NCI-H1436 (cell line): ENCODE measurements at regions not wholly inside any gene's neighbourhood (a gene's known extent, or its start where the extent isn't known, plus 50 kb on each side); places are given as distances from the start of the nearest gene placed in this dataset.

Experiments used
- DNase-seq: peaks from one replicate; lab custom pipeline; 2025; lab: John Stamatoyannopoulos, UW

GRCh38 chr2:163541943-163542342 lies 193.9 kb downstream of the FIGN start:
- DNase-seq = no peak

- no peak for DNase-seq
Measured at GRCh38 chr2:163541495-163541894, 194.3 kb downstream of the FIGN start.

DNA sequence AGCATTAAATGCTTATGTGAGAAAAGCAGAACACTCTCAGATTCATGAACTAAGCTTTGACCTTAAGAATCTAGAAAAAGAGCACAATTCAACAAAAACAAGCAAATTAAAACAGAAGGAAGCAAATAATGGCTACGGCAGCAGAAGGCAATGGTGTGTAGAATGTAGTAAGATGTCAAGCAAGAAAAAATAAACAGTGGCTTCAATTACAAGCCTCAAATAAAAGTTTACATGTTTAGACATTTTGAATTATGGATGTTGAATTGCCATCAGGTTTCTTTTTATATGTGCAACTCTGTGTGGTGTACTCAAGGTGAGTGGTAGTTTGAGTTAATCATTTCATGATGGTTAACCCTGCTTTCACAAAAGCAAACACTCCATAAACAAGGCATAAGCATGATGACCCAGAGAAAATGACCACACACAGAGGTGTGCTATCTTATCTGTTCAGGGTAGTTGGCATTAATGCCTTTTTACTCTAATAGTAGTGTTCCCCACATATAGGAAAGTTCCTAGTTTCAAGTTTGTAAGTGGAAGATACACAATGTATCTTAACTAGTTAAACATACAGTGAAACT lies 207.1 kb downstream of the FIGN start:
- DNase-seq = no peak

- no peak for DNase-seq
Measured at GRCh38 chr2:163527381-163527780, 208.4 kb downstream of the FIGN start.

GRCh38 chr2:163518762-163519161 lies 217.0 kb downstream of the FIGN start:
- no peak for DNase-seq

- no peak for DNase-seq
Measured at GRCh38 chr2:163515836-163516235, 220.0 kb downstream of the FIGN start.

GRCh38 chr2:163505281-163505680 lies 230.5 kb downstream of the FIGN start:
- no peak for DNase-seq

DNA sequence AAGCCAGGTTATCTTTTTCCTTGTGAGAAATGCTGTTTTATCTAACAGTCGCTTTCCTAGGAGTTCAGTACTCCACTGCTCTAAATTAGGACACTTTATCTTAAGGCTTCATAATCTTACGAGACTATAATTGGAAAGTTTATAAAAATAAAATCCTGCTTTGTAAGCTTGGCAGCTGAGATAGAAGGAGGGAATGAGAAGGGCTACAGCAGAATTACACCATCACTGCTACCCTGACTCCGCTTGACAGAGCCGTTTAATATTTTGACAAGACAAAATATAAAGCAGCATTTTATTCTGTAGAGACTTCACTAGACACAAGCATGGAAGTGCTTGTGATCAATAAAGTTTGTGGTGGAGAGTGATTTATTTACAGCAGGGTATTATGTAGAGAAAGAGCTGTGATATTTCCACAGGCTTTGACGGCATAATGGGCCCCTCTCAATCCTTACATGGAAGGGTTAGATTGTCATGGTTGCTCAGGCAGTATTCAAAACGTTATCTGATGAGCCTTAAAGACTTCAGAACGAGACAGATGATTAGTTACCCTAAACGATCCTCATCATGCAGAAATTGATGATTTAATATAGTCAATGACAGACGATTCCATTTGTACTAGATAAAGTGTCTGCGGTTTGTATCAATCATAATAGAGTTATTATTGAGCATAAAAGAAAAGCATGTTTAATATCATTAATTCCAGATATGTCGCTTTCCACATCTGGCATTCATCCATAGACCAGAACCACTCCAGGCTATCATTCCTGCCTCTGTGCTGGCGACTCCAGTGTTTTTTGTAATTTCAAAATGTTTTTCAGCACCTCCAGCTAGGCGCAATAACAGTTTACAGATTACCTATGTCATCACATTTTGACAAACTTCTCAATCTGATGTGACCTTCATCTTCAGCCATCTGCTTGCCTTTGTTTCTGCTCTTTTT lies 242.2 kb downstream of the FIGN start:
- DNase-seq = no peak

GRCh38 chr2:163491850-163492249 lies 244.0 kb downstream of the FIGN start:
- no peak for DNase-seq

DNA sequence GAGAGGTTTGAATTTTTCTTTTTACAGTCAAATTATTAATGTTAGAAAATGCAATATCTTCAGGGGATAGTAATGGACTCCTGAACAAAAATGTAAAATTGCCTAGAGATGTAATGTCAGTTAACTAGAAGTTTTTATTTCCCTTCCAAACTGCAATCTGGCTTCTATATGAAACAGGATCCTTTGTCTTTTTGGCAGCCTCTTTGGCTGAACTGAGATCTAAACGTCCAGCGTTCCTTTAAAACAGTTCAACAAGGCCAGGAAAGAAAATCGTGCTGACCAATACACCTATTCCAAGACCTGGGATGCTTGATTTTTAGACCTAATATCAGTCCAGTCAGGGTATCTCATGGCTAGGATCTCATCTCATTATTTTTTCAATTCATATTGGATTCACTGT lies 245.5 kb downstream of the FIGN start:
- DNase-seq = no peak

- DNase-seq = no peak
Measured at GRCh38 chr2:163481515-163481914, 254.3 kb downstream of the FIGN start.

DNA sequence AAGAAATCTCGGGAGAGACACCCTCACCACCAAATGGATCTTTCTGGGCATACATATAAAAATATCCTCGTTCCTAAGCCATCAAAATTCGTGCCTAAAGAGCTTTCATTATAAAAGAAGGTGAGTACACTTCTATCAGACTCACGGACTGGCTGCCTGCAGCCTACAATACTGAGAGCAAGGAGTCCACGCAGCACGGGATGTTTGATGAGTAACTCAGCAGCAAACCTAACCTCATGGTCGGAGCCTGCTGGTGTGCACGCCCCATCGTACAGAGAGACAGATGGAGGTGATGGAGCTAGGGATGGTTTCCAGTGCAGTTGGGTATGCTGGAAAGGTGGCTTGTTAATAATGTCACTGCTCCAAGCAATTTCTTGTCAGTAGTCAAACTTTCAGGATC lies 256.2 kb downstream of the FIGN start:
- no peak for DNase-seq

DNA sequence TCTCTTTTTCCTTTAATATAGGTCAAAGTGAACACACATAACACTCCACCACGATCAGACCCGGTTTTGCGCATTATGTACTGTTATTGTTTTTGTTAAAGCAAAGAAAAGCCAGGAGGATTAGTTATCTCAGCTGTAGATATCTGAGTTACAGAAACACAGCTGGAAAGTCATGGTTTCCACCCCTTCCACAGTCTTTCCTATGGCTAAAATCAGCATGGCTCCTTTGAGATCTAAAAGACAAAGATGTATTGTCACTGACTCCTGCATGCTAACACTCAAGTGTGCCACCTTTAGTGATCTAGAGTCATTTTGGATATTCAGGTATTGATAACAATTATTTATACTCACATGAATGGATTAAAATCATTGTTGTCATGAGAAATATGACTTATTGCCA lies 260.0 kb downstream of the FIGN start:
- DNase-seq = no peak

GRCh38 chr2:163474889-163475288 lies 260.9 kb downstream of the FIGN start:
- no peak for DNase-seq

DNA sequence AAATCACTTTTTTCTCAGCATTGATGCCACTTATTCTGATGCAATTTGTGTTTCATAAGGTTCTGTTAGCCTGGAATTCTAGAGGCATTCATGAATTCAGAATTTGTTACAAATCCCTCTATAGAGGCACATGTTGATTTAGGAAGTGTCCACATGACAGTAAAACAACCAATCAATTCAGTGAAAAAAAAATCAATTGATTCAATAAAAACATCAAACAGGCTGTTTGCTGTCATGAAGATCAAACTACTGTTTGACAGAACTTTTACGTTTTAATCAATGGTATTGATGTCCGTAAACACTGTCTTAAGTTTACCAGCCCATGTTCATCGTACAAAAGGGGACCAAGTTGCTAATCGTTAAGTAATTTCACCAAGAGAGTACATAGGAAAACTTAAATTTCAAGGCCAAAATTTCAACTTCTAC lies 261.5 kb downstream of the FIGN start:
- no peak for DNase-seq

DNA sequence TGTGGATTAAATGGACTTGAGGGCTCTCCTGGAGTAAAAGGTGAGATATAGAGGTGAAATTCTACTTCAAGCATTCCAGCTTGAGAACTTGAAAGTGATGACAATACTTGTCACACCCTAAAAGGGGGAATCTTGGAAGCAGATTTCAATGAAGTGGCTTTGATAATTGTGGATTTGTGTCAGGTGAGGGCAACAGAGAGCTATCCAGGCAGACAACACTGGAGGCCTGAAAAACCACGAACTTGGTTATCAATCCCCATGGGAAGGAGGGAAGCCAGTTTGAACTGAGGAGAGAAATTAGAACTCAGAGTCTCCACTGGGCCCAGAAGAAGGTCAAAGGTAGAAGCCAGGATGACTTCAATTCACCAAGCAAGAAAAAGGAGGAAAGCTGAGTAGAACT lies 263.9 kb downstream of the FIGN start:
- peak; percentile 42 for DNase-seq

DNA sequence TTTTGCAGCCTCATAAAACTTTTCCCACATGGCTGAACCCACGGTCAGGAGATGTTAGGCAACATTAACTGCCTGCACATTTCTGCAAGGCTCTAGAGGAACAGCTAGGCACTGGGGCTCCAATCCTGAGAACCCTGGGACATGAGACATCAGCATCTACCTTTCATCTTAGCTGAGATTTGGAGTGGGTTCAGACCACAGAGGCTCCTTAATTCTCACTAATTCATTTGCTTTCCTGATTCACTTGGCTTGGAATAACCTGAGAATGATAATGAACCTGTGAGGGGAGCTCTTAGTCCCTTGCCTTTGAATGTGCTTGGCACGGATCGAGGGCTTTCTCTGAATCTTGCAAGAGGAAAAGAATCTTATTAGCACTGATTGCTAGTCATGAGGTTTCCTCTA lies 266.2 kb downstream of the FIGN start:
- peak; percentile 15 for DNase-seq

GRCh38 chr2:163467251-163467630 lies 268.6 kb downstream of the FIGN start:
- DNase-seq = peak; percentile 24

GRCh38 chr2:163466331-163467250 lies 269.2 kb downstream of the FIGN start:
- no peak for DNase-seq

DNA sequence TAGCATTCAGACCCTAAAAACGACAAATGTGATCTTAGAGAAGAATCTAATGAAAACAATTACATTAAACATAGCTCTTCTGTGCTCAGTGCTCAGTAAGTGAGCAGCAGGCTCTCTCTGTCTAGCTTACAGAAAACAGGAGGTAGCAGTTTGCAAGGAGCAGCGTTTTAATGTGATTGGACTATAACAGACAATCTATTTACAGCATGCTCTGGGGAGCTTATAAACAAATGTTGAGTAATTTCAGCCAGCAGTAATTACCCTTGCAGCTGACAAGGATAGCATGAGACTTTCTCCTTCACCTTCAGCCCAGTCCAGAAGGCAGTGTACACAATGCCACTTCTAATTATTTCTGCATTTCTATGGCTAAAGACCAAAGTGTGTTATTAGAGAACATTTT lies 270.4 kb downstream of the FIGN start:
- peak; percentile 81 for DNase-seq

DNA sequence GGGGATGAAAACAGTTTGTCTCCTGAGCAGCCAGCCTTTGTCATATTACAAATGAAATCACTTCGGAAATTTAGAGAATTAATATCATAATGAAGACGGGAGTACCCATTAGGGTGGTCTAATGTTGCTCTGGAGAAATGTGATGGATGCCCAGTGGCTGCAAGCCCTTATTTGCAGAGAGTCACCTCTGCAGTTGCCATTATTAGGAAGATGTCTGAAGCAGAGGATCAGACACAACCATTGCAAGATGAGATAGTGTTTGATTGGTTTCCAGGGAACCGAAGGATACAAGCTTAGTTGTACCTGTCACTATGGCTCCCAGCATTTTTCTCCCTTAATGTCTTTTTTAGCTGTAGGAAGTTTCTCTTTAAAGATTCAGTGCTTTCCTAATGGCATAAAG lies 272.4 kb downstream of the FIGN start:
- no peak for DNase-seq

GRCh38 chr2:163462993-163463392 lies 272.8 kb downstream of the FIGN start:
- DNase-seq = peak; percentile 9

- DNase-seq = no peak
Measured at GRCh38 chr2:163459986-163460385, 275.8 kb downstream of the FIGN start.
